ENCODE measurements at regions not wholly inside any gene's neighbourhood (a gene's known extent, or its start where the extent isn't known, plus 50 kb on each side); places are given as distances from the start of the nearest gene placed in this dataset.

DNA sequence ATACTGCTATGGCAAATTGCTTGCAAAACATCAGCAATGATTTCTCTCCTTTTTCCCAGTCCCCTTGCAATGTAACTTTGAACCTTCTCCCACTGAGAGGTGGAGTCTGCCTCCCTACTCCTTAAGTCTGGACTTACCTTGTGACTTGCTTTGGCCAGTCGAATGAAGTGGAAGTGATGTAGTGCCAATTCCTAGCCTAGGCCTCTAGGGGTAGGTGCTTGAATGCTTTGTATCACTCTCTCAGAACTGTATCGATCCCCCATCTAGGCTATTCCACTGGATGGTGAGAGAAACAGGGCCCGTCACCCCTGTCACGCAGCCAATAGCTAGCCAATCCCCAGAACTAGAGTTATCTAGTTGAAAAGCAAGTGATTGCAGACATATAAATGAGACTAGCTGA is 238.6 kb downstream of the BTBD3 start:
- TF ChIP-seq POLR2AphosphoS5 (IDR thresholded peaks at IDR 0.05) (no peak), POLR2A (IDR thresholded peaks at IDR 0.05) (no peak), CTCF (IDR thresholded peaks at IDR 0.05 in 8 of 11, conservative IDR thresholded peaks at IDR 0.05 in 3 of 11) (no peak)
- WGBS, 5 donors = 89 to 95% (median 92%) methylated on average over 4 of the region's 4 CpGs

DNA sequence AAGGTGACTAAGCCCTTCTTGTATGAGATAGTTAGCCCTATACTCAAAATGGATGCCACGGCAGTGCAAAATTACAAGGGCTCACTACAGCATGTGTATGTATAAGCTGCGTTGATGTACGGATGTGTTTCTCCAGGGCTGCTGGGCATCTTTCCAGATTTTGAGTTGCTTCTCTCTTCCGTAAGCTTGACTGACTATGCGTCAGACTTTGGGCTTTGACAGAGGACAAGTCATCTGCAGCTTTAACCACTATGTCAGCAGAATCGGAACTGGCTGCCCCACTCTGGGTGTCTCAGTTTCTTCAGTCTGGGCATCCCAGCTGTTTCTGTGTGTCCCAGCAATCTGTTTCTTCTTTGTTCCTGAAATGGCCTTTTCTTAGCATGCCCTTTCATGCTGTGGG is 241.6 kb downstream of the BTBD3 start:
- no peaks in the 10 kb centered on the region for H3K4me1 ChIP-seq
- WGBS, 5 donors = 93 to 97% (median 93%) methylated on average over 6 of the region's 6 CpGs

More for the DNA sequence above, 238.6 kb downstream of the BTBD3 start:
- Histone ChIP-seq H3K4me3 (no peak overlapping the region), H3K4me1 (no peaks in the 10 kb centered on the region), H3K27me3 (replicated peaks in 1 of 7) (no peaks in the 10 kb centered on the region), H3K36me3 (no peaks in the 10 kb centered on the region), H3K9me3 (no peaks in the 10 kb centered on the region), H3K27ac (no peak overlapping the region)
- intact Hi-C loops (cut with DNase I; ENCODE audit: low total_unique reads) = no loop called here
- DNase-seq = no peak

GRCh38 chr20:12161734-12162133 is 244.0 kb downstream of the BTBD3 start:
- intact Hi-C loops (cut with DNase I; ENCODE audit: low total_unique reads) = no loop called here
- Histone ChIP-seq H3K9me3 (peaks cover 0 to 9% (median 0%) of the 10 kb centered on the region in 8 donors), H3K4me1 (no peaks in the 10 kb centered on the region), H3K4me3 (no peak overlapping the region), H3K27ac (no peak overlapping the region), H3K36me3 (no peaks in the 10 kb centered on the region), H3K27me3 (replicated peaks in 1 of 7) (no peaks in the 10 kb centered on the region)
- whole genome bisulfite sequencing, 5 donors = 83 to 93% (median 83%) methylated on average over 2 of the region's 2 CpGs
- TF ChIP-seq POLR2AphosphoS5 (IDR thresholded peaks at IDR 0.05) (no peak), CTCF (IDR thresholded peaks at IDR 0.05 in 8 of 11, conservative IDR thresholded peaks at IDR 0.05 in 3 of 11) (no peak), POLR2A (IDR thresholded peaks at IDR 0.05) (no peak)
- DNase-seq = no peak

More for the DNA sequence above, 241.6 kb downstream of the BTBD3 start:
- no peaks in the 10 kb centered on the region for H3K36me3 ChIP-seq
- intact Hi-C loops (cut with DNase I; ENCODE audit: low total_unique reads) = no loop called here
- DNase-seq = no peak
- no peaks in the 10 kb centered on the region for H3K27me3 ChIP-seq (replicated peaks in 1 of 7)
- H3K9me3 ChIP-seq = peaks cover 0 to 3% (median 0%) of the 10 kb centered on the region in 8 donors
- no peak overlapping the region for H3K4me3 ChIP-seq
- TF ChIP-seq POLR2A (IDR thresholded peaks at IDR 0.05) (no peak), POLR2AphosphoS5 (IDR thresholded peaks at IDR 0.05) (no peak), CTCF (IDR thresholded peaks at IDR 0.05 in 8 of 11, conservative IDR thresholded peaks at IDR 0.05 in 3 of 11) (no peak)
- H3K27ac ChIP-seq = no peak overlapping the region

DNA sequence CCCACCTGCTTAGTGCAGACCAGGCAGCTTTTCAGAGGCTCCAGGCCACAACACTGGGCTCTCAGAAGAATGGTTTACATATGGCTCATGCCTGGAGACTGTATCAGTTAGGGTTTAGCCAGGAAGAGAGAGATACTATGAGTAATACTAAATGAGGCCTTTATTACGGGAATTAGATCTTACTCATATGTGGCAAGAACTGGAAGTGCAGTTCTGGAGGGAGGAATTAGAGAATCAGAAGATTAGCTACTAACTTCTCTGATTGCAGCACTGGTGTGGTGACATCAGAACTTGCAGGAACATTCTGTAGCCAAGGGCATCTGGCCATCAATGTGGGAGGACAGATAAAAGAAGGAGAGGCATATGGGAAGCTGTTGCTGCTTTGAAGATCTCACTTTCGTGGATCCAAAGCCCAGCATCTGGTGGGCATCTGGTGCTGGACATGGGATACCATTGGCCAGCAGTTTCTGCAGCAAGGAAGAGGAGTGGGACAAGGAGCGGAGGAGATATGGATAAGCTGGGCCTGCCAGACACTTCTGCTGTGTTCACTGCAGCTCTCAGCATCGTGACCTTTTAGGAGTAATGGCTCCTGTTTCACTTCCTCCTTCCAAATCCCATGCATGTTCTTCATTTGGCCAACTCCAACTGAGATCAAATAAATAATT is 248.5 kb downstream of the BTBD3 start:
- WGBS, 5 donors = 67 to 82% (median 75%) methylated on average over 4 of the region's 4 CpGs
- H3K4me3 ChIP-seq = no peak overlapping the region
- no peak for DNase-seq
- TF ChIP-seq POLR2AphosphoS5 (IDR thresholded peaks at IDR 0.05) = no peak
- no peak for TF ChIP-seq CTCF (IDR thresholded peaks at IDR 0.05 in 8 of 11, conservative IDR thresholded peaks at IDR 0.05 in 3 of 11)
- TF ChIP-seq POLR2A (IDR thresholded peaks at IDR 0.05) = no peak
- H3K4me1 ChIP-seq = no peaks in the 10 kb centered on the region
- H3K36me3 ChIP-seq = no peaks in the 10 kb centered on the region
- H3K9me3 ChIP-seq = peaks cover 0 to 36% (median 23%) of the 10 kb centered on the region in 8 donors
- H3K27ac ChIP-seq = no peak overlapping the region
- intact Hi-C loops (cut with DNase I; ENCODE audit: low total_unique reads) = no loop called here
- H3K27me3 ChIP-seq (replicated peaks in 1 of 7) = no peaks in the 10 kb centered on the region
